K562 (cell line): ENCODE measurements at regions not wholly inside any gene's neighbourhood (a gene's known extent, or its start where the extent isn't known, plus 50 kb on each side); places are given as distances from the start of the nearest gene placed in this dataset.

Experiments
- ATAC-seq: fragments of 200-7000 bp; cut with Tn5 transposase; 3 replicates; pipeline ENCODE4 v1.9.1; 2020; ENCODE audit warnings: moderate library complexity
- BruUV-seq: library from RNA; stranded (reverse); fragments of 400-500 nt; replicated peaks from 2 replicates; lab custom pipeline; 2021; lab: Mats Ljungman, UMichigan
- CTCF ChIA-PET: fragments of 300-600 bp; formaldehyde crosslinking; extraction: SDS; loops from one replicate; lab custom pipeline; 2021; ENCODE audit warnings: low intra/inter-chr PET ratio; lab: Yijun Ruan, JAX
- POLR2A ChIA-PET: fragments of 300-600, 350-650 bp; sonication (Branson Sonifier 250); formaldehyde crosslinking; extraction: SDS; loops from one replicate; lab custom pipeline; 2021; ENCODE audit warnings: antibody characterized with exemption, inconsistent platforms; lab: Yijun Ruan, JAX
- DNase-seq, 4 experiments: peaks; one replicate each; pipeline versions ENCODE4 v3.0.0 to v3.0.0-alpha.2; 2011 to 2018; ENCODE audit warnings: low spot score in 3 of 4, mixed read lengths in 3 of 4; ENCODE audit errors: extremely low read depth in 1 of 4
- FAIRE-seq: peaks from 2 replicates; lab custom pipeline; 2011; peaks lifted over from hg19 to GRCh38; lab: Jason Lieb, UNC
- H2AFZ ChIP-seq: 2 replicates; pipeline ENCODE4 v1.6.0; 2011; ENCODE audit warnings: low read depth, low read length, control low read depth, inconsistent platforms
- H3K27ac ChIP-seq: fragments of 200-600 bp; 3 replicates; pipeline ENCODE4 v1.8.0; 2011; ENCODE audit warnings: low read depth, mild to moderate bottlenecking, control low read depth, inconsistent platforms, low read length, moderate library complexity, mixed read lengths; ENCODE audit errors: extremely low read depth
- H3K27me3 ChIP-seq, 2 experiments: fragments of 300-600 bp in 1 of 2; 2 replicates in 1 of 2; 3 replicates in 1 of 2; pipeline versions ENCODE4 v1.6.0 to v1.8.0; 2011; ENCODE audit warnings: inconsistent platforms in 2 of 2, low read length in 2 of 2, mild to moderate bottlenecking in 1 of 2, mixed read lengths in 1 of 2, moderate library complexity in 1 of 2; ENCODE audit not compliant: control insufficient read depth in 2 of 2, insufficient read depth in 2 of 2
- H3K36me3 ChIP-seq: fragments of 300-600 bp; 3 replicates; pipeline ENCODE4 v1.8.0; 2011; ENCODE audit warnings: mild to moderate bottlenecking, low read length, inconsistent platforms; ENCODE audit not compliant: control insufficient read depth, insufficient read depth
- H3K4me1 ChIP-seq, 2 experiments: fragments of 200-600 bp in 1 of 2; replicated peaks in 1 of 2; 2 replicates in 1 of 2; 3 replicates in 1 of 2; pipeline versions ENCODE4 v1.5.1 to v1.8.0; 2011; ENCODE audit warnings: inconsistent platforms in 2 of 2, low read length in 2 of 2, mild to moderate bottlenecking in 1 of 2, mixed read lengths in 1 of 2, moderate library complexity in 1 of 2; ENCODE audit not compliant: control insufficient read depth in 2 of 2, insufficient read depth in 2 of 2
- H3K4me2 ChIP-seq: 2 replicates; pipeline ENCODE4 v1.6.1; 2011; ENCODE audit warnings: low read length, control low read depth, inconsistent platforms, mixed read lengths; ENCODE audit not compliant: insufficient read depth
- H3K4me3 ChIP-seq: fragments of 200-600 bp; sonication (generic), shearing (Covaris generic); 2 replicates; pipeline ENCODE4 v1.5.1; 2016; ENCODE audit warnings: control low read depth, inconsistent platforms
- H3K79me2 ChIP-seq: fragments of 200-600 bp; 3 replicates; pipeline ENCODE4 v1.8.0; 2011; ENCODE audit warnings: low read length, inconsistent platforms; ENCODE audit not compliant: control insufficient read depth, insufficient read depth
- H3K9ac ChIP-seq, 2 experiments: 2 replicates each; pipeline versions ENCODE4 v1.6.0 to v1.6.1; 2011; ENCODE audit warnings: low read depth in 2 of 2, low read length in 2 of 2, control low read depth in 1 of 2, inconsistent platforms in 1 of 2, mild to moderate bottlenecking in 1 of 2, mixed read lengths in 1 of 2; ENCODE audit not compliant: insufficient read depth in 1 of 2
- H3K9me1 ChIP-seq: one replicate; pipeline ENCODE4 v1.6.0; 2011; ENCODE audit warnings: inconsistent platforms, mild to moderate bottlenecking, low read length, moderate library complexity; ENCODE audit not compliant: control insufficient read depth, insufficient read depth
- H3K9me3 ChIP-seq: replicated peaks from 2 replicates; pipeline ENCODE4 v1.5.1; 2011; ENCODE audit warnings: low read depth, low read length, inconsistent platforms; ENCODE audit not compliant: control insufficient read depth, insufficient read depth
- H4K20me1 ChIP-seq: replicated peaks from 2 replicates; pipeline ENCODE4 v1.6.1; 2011; ENCODE audit warnings: low read length, inconsistent platforms, mixed read lengths; ENCODE audit not compliant: control insufficient read depth, insufficient read depth
- CTBP1 ChIP-seq: fragments of 450-650 bp; IDR thresholded peaks from 2 replicates; pipeline ENCODE4 v1.6.1; 2016; ENCODE audit warnings: borderline replicate concordance
- FOXJ2 ChIP-seq: fragments of 200-800 bp; sonication (Bioruptor generic); IDR thresholded peaks from 2 replicates; pipeline ENCODE4 v1.6.1; 2016; ENCODE audit warnings: missing genetic modification characterization, missing compliant biosample characterization
- JUND ChIP-seq, 2 experiments: IDR thresholded peaks; 2 replicates in 1 of 2; 3 replicates in 1 of 2; pipeline ENCODE4 v1.6.1; 2011; ENCODE audit warnings: borderline replicate concordance in 2 of 2, low read depth in 2 of 2, low read length in 2 of 2, improper control_type of control experiment in 1 of 2, missing biosample characterization in 1 of 2, missing genetic modification characterization in 1 of 2, missing genetic modification reagents in 1 of 2
- POLR2G ChIP-seq: fragments of 200-400 bp; formaldehyde crosslinking; IDR thresholded peaks from 2 replicates; pipeline ENCODE4 v1.6.1; 2017; ENCODE audit warnings: low read depth, mild to moderate bottlenecking, antibody characterized with exemption, low read length, moderate library complexity
- SAFB ChIP-seq: fragments of 200-400 bp; formaldehyde crosslinking; IDR thresholded peaks from 2 replicates; pipeline ENCODE4 v1.6.1; 2017; ENCODE audit warnings: low read depth, low read length, borderline replicate concordance
- SFPQ ChIP-seq: fragments of 200-400 bp; formaldehyde crosslinking; IDR thresholded peaks from 2 replicates; pipeline ENCODE4 v1.6.1; 2017; ENCODE audit warnings: mild to moderate bottlenecking, low read depth, low read length, moderate library complexity
- SMARCA4 ChIP-seq: fragments of 450-650 bp; IDR thresholded peaks from 2 replicates; pipeline ENCODE4 v1.6.1; 2016
- TCF7L2 ChIP-seq: fragments of 150-350 bp; IDR thresholded peaks from 2 replicates; pipeline ENCODE4 v1.6.1; 2016; ENCODE audit warnings: low read depth, mild to moderate bottlenecking, low read length, moderate library complexity
- U2AF2 ChIP-seq: fragments of 200-400 bp; formaldehyde crosslinking; optimal IDR thresholded peaks from 2 replicates; pipeline ENCODE3; 2017; ENCODE audit warnings: low read depth, mild to moderate bottlenecking, low read length
- ZNF280B ChIP-seq: fragments of 250-450 bp; sonication (Bioruptor Pico); IDR thresholded peaks from 2 replicates; pipeline ENCODE4 v1.5.1; 2021; ENCODE audit warnings: mild to moderate bottlenecking
- WGBS: fragments of 100-300 bp; shearing (Covaris generic); methylation state at CpG from one replicate; pipeline ENCODE4 v1.1.6; 2016; ENCODE audit warnings: low coverage, mixed read lengths; ENCODE audit not compliant: insufficient coverage; ENCODE audit errors: missing lambda C conversion rate; 5-methylcytosine and 5-hydroxymethylcytosine counted together
- in situ Hi-C: fragments of 300-500 bp; cut with MboI; formaldehyde crosslinking; loops from 4 replicates; pipeline ENCODE4 v1.15.0; 2018; ENCODE audit warnings: inconsistent platforms, mixed read lengths
- intact Hi-C: fragments of 100-400 bp; cut with micrococcal nuclease; formaldehyde crosslinking; loops from 2 replicates; pipeline ENCODE4 v1.14.2; 2022

GRCh38 chr2:234398531-234398930 is 98.3 kb downstream of the ARL4C start (continued):
- TF ChIP-seq ZNF280B (CRISPR knock-in tag) (no peak), CTBP1 (no peak), JUND (IDR thresholded peaks at IDR 0.05; ENCODE audit: borderline replicate concordance, low read depth, low read length) (no peak), JUND (tag; IDR thresholded peaks at IDR 0.05; ENCODE audit: borderline replicate concordance, low read depth, low read length) (no peak), TCF7L2 (no peak), SMARCA4 (no peak), U2AF2 (no peak), POLR2G (no peak), FOXJ2 (tag) (no peak), SAFB (no peak)
- TF ChIP-seq, all 486 proteins: peak for 0

GRCh38 chr2:234395891-234396420 is 100.9 kb downstream of the ARL4C start:
- Histone ChIP-seq H4K20me1 (no peaks in the 10 kb centered on the region), H3K36me3 (no peaks in the 10 kb centered on the region), H3K9me1 (no peaks in the 10 kb centered on the region), H3K4me2 (no peak overlapping the region), H3K27me3 (peaks cover 0 to 26% of the 10 kb centered on the region in 2 experiments; a peak in 2 of 5 replicates), H2AFZ (no peak overlapping the region), H3K27ac (no peak overlapping the region), H3K4me1 (no peaks in the 10 kb centered on the region), H3K4me3 (no peak overlapping the region), H3K9me3 (no peaks in the 10 kb centered on the region), H3K9ac (no peak overlapping the region), H3K79me2 (no peaks in the 10 kb centered on the region)
- no TSS peak for BruUV-seq
- intact Hi-C loops (no loop called here), in situ Hi-C loops (no loop called here)
- ATAC-seq (no peak), DNase-seq (no peak), FAIRE-seq (no peak)
- 2% methylated on average over 6 of the region's 6 CpGs for WGBS
- ChIA-PET CTCF (no interaction called here), POLR2A (interaction anchor here (0.6 to 1.0 kb wide), 2 partner anchors 13 to 320 kb away, joined by 3 read pairs; no protein-coding TSS in a partner anchor)
- TF ChIP-seq SFPQ: no peak
